ENCODE measurements at regions not wholly inside any gene's neighbourhood (a gene's known extent, or its start where the extent isn't known, plus 50 kb on each side); places are given as distances from the start of the nearest gene placed in this dataset.
"Not testable (repeated sequence)": the region's sequence is repeated elsewhere in the genome, so short reads cannot be mapped to it uniquely, and the experiment has no call there.

DNA sequence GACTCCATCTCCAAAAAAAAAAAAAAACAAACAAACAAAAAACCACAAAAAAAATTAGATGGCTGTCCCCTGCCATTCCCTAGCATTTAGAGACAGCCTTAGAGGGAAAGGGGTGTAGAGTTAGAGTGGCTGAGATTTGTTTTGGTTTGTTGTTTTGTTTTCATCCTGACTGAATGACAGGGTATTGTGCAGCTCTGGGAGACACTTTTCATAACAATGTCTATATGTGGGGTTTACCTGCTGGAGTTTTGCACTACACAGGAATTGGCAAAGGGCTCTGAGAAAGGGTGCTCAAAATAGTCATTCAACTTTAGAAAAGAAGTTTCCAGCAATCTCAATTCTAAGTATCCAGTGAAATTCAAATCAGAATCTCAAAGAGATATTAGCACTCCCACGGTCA, 732.5 kb upstream of the CHAC2 start:
- no peak overlapping the region for H3K4me3 ChIP-seq (ENCODE audit: low read depth, low read length)
- TF ChIP-seq CTCF (IDR thresholded peaks at IDR 0.05; ENCODE audit: low read depth, low read length): no peak

GRCh38 chr2:53033411-53033810, 734.2 kb upstream of the CHAC2 start:
- no peak for TF ChIP-seq CTCF (IDR thresholded peaks at IDR 0.05; ENCODE audit: low read depth, low read length)
- no peak overlapping the region for H3K4me3 ChIP-seq (ENCODE audit: low read depth, low read length)

DNA sequence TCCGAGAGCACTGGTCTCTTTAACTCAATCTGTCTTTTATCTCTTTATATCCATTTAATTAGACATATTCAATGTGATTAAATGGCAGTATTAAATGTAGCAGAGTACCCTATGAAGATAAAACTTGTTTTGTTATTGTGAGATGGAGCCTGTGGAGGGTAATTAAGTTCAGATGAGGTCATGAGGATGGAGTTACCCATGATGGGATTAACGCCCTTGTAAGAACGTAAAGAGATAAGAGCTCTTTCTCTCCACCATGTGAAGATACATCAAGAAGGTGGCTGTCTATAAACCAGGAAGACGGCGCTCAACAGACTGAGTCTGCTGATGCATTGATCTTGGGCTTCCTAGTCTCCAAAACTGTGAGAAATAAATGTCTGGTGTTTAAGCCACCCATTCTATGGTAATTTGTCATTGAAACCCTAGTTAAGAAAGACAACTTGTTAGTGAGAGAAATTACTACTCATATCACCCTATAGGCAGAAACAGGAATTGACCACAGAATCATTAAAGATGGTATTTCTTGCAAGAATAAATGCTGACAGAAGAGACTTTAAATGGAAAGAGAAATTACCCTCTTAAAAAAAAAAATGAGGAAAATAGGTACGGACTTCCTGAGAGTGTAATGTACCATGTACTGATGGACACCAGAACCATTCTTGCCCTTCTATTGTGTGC, 738.7 kb upstream of the CHAC2 start:
- TF ChIP-seq CTCF (IDR thresholded peaks at IDR 0.05; ENCODE audit: low read depth, low read length): no peak
- H3K4me3 ChIP-seq (ENCODE audit: low read depth, low read length): no peak overlapping the region

DNA sequence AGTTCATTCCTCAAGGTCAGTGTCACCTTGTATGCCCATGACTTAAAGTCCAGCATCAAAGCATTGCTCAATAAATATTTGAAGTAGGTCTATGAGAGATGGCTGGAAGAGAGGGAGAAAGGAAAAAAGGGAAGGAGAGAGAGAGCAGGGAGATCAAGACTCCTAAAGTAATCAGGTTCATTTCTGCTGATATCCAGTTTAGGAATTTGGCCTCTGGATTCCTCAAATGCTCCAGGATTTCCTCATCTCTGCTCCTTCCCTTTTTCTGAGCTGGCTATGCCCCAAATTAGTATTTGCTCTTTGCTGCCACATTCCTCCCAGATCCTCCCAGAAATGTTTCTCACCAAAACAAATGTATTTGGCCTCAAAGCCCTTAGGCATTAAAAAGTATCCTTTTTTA, 739.4 kb upstream of the CHAC2 start:
- no peak for TF ChIP-seq CTCF (IDR thresholded peaks at IDR 0.05; ENCODE audit: low read depth, low read length)
- H3K4me3 ChIP-seq (ENCODE audit: low read depth, low read length): no peak overlapping the region

GRCh38 chr2:53022248-53022647, 745.4 kb upstream of the CHAC2 start:
- not testable (repeated sequence) for H3K4me3 ChIP-seq (ENCODE audit: low read depth, low read length)

GRCh38 chr2:53021828-53022227, 745.8 kb upstream of the CHAC2 start:
- no peak overlapping the region for H3K4me3 ChIP-seq (ENCODE audit: low read depth, low read length)
- TF ChIP-seq CTCF (IDR thresholded peaks at IDR 0.05; ENCODE audit: low read depth, low read length): no peak

DNA sequence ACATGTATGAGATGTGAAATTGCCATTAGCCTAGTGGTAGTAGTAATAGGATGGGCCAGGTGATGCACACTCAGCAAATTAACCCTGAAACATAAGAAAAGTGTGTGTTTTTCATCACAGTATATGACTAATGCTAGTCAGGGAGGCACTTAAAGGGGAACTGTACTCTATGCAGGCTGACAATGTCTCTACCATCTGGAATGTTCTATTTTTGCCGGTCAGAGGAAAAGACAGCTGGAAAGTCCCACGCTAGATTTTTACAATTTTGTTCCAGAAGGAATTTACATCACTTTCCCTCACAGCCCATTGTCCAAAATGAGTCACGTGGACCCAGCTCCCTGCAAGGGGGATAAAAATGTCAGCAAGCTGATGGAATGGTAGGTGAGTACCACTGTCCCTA, 746.3 kb upstream of the CHAC2 start:
- no peak for TF ChIP-seq CTCF (IDR thresholded peaks at IDR 0.05; ENCODE audit: low read depth, low read length)
- no peak overlapping the region for H3K4me3 ChIP-seq (ENCODE audit: low read depth, low read length)

DNA sequence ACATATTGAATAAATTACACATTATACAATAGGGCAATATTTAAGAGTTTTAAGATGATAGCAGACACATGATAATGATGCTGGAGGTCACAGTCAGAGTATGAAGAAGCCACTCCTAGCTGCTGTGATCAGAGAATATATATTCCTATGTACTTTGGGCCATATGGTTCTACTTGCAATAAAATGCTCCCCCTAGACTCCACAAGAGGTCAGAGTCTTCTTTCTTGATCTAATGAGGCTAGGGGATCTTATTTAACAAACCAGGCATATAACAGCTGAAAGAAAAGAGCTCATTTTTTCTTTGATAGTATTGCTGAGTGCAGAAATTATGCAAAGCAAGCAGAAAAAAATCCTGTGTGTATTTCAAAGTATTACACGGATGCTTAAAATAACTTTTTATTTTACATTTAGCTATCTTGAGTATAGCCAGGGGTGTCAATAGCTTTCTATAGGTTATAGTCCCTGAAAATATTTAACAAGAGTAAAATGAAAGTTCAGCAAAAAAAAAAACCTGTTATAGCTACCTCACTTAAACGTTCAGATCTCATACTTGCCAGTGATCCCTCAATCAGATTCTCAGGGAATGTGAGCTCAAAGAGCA, 748.7 kb upstream of the CHAC2 start:
- H3K4me3 ChIP-seq (ENCODE audit: low read depth, low read length): no peak overlapping the region
- no peak for TF ChIP-seq CTCF (IDR thresholded peaks at IDR 0.05; ENCODE audit: low read depth, low read length)
